Stimulated activated CD4-positive, alpha-beta T cell treated with anti-CD3 and anti-CD28 coated beads, Interleukin-1b, Interleukin-23, amount 100 ng/mL, for 48 hours (primary cell): ENCODE measurements at regions not wholly inside any gene's neighbourhood (a gene's known extent, or its start where the extent isn't known, plus 50 kb on each side); places are given as distances from the start of the nearest gene placed in this dataset.

Experiments
- DNase-seq: peaks from one replicate; pipeline ENCODE4 v3.0.0-alpha.2; 2020

DNA sequence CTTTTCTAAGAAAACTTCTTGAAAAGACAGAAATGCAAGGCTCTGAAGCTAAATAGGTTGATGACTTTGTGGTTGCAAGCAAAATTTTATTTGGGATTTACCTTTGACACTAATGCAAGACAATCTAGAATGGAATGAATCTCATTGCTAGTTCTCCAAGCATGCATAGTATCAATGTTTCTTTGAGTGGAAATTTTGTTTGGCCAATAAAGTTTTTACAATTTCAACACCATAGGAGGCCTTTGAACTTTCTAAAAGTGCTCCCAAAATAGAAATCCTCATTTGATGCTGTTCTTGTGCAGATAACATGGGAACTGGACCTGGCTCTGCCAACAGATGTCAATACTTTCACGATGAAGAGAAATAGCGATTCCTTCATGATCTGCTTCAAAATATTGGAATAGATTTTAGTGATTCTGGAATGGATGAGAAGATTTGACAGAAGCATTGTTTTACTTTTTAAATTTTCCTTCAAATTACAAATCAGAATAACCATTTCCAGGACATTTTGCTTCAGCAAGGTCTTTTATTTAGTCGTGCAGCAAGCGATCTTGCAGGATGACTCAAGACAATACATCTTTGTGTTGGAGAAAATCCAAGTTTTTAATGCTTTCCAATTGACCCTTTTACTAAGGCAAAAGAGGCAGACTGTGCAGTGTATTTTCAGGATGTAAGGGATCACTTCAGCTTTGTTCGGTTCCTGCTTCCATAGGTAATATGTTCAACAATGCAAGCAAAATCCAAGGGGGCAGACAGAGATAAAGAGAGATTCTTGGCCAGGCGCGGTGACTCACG, 51.7 kb upstream of the OTUD4 start:
- no peak for DNase-seq

DNA sequence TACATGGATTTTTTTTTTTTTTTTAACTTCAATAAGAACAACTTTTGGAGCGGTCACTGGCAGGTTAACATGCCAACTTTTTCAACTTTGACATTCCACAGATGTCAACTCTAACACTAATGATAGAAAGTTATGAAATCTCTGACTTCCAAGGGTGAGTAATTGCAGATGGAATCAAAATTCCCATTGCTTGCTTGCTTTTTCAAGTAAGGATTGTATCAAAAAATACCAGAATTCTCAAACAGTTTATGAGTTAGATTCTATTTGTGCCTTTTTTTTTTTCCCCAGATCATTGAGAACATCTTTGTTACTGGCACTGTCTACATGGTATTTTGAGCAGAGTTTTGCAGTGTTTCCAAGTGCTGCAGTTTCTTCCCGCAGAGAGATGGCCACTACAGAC, 50.3 kb upstream of the OTUD4 start:
- no peak for DNase-seq
